ENCODE measurements at regions not wholly inside any gene's neighbourhood (a gene's known extent, or its start where the extent isn't known, plus 50 kb on each side); places are given as distances from the start of the nearest gene placed in this dataset.

DNA sequence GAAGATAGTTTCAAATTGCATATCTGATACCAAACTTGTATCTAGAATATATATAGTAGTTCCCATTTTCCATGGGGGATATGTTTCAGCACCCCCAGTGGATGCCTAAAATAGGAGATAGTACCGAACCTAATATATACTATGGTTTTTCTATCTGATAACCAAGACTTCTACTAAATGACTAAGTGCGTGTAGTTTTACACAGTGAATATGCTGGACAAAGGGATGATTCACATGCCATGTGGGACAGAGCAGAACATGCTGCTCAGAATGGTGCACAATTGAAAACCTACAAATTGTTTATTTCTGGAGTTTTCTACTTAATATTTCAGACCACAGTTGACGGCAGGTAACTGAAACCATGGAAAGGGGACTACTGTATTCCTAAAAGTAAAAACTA, 73.4 kb upstream of the TP63 start:
- TF ChIP-seq, protein P1, sequence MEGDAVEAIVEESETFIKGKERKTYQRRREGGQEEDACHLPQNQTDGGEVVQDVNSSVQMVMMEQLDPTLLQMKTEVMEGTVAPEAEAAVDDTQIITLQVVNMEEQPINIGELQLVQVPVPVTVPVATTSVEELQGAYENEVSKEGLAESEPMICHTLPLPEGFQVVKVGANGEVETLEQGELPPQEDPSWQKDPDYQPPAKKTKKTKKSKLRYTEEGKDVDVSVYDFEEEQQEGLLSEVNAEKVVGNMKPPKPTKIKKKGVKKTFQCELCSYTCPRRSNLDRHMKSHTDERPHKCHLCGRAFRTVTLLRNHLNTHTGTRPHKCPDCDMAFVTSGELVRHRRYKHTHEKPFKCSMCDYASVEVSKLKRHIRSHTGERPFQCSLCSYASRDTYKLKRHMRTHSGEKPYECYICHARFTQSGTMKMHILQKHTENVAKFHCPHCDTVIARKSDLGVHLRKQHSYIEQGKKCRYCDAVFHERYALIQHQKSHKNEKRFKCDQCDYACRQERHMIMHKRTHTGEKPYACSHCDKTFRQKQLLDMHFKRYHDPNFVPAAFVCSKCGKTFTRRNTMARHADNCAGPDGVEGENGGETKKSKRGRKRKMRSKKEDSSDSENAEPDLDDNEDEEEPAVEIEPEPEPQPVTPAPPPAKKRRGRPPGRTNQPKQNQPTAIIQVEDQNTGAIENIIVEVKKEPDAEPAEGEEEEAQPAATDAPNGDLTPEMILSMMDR (IDR thresholded peaks at IDR 0.05), result no peak
- no peak for TF ChIP-seq POLR2A (IDR thresholded peaks at IDR 0.05)
